Hepatocyte (in vitro differentiated cells): ENCODE measurements at regions not wholly inside any gene's neighbourhood (a gene's known extent, or its start where the extent isn't known, plus 50 kb on each side); places are given as distances from the start of the nearest gene placed in this dataset.

ENCODE experiments used
- CTCF ChIP-seq: fragments of 200-600 bp; sonication (generic); IDR thresholded peaks from 2 replicates; pipeline ENCODE4 v1.5.1; 2016; ENCODE audit warnings: antibody characterized with exemption, mild to moderate bottlenecking; ENCODE audit not compliant: poor library complexity
- EZH2 ChIP-seq: fragments of 200-600 bp; sonication (generic); IDR thresholded peaks from 2 replicates; pipeline ENCODE4 v1.6.1; 2016; ENCODE audit warnings: antibody characterized with exemption, mild to moderate bottlenecking, borderline replicate concordance

- no peak for TF ChIP-seq CTCF
- TF ChIP-seq EZH2: no peak
Observed at GRCh38 chr1:23619299-23620188, 60.2 kb upstream of the ID3 start.
